ENCODE measurements at regions not wholly inside any gene's neighbourhood (a gene's known extent, or its start where the extent isn't known, plus 50 kb on each side); places are given as distances from the start of the nearest gene placed in this dataset.

DNA sequence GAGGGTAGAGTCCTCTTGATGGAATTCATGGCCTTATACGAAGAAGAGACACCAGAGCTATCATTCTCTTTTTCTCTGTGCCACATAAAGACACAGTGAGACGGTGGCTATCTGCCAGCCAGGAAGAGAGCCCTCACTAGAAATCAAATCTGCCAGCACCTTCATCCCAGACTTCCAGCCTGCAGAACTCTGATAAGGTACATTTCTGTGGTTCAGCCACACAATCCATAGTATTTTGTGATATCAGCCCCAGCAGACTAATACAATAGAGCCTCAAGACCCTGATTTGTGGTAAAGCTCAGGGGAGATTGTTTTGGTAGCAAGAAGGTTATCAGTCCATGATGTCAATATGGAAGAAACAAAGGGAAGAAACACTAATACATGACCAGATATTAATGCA is 1213.2 kb downstream of the NLGN4X start:
- Mint-ChIP-seq H3K4me1 (no peaks in the 10 kb centered on the region), H3K27me3 (no peaks in the 10 kb centered on the region), H3K27ac (no peak overlapping the region), H3K4me3 (no peak overlapping the region), H3K36me3 (ENCODE audit: low read depth) (no peaks in the 10 kb centered on the region), H3K9me3 (no peaks in the 10 kb centered on the region)
- DNase-seq: no peak
- intact Hi-C loops (cut with micrococcal nuclease): no loop called here

DNA sequence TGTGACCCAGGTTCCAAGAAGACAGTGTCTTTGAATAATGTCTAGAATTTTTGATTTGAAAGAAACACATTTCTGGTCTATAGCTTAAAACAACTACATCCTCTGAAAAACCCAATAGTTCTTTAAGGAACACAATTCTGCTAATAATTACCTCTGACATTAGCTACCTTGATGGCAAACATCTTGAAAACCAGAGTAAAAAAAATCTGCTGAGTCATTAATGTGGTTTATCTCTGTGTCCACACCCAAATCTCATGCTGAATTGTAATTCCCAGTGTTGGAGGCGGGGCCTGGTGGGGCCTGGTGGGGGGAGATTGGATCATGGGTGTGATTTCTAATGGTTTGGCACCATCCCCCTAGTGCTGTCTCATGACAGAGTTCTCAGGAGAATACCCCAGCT is 1233.8 kb downstream of the NLGN4X start:
- Mint-ChIP-seq H3K27ac (no peak overlapping the region), H3K27me3 (no peaks in the 10 kb centered on the region), H3K9me3 (peaks cover 3% of the 10 kb centered on the region), H3K36me3 (ENCODE audit: low read depth) (no peaks in the 10 kb centered on the region), H3K4me3 (no peak overlapping the region), H3K4me1 (no peaks in the 10 kb centered on the region)
- no peak for DNase-seq
- intact Hi-C loops (cut with micrococcal nuclease): no loop called here

DNA sequence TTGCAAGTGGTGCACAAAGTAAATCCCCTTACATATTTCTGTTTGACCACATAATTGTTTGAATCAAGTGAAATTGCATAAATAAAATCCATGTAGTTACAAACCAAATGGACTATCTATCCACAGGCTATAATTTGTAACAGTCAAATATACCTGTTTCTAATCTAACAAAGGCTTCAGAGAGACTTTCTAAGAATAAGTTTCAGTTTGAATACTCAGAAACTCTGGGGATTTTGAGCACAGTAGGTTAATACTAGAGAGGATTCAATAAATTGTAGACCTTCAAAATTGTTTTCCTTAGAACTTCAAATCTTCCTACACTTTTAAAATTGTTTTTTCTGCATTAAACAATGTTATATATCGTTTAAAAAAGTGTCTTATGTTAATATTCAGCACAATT is 1250.1 kb downstream of the NLGN4X start:
- Mint-ChIP-seq H3K4me3 (no peak overlapping the region), H3K9me3 (no peaks in the 10 kb centered on the region), H3K4me1 (no peaks in the 10 kb centered on the region), H3K36me3 (ENCODE audit: low read depth) (no peaks in the 10 kb centered on the region), H3K27me3 (no peaks in the 10 kb centered on the region), H3K27ac (no peak overlapping the region)
- no peak for DNase-seq
- intact Hi-C loops (cut with micrococcal nuclease): no loop called here

DNA sequence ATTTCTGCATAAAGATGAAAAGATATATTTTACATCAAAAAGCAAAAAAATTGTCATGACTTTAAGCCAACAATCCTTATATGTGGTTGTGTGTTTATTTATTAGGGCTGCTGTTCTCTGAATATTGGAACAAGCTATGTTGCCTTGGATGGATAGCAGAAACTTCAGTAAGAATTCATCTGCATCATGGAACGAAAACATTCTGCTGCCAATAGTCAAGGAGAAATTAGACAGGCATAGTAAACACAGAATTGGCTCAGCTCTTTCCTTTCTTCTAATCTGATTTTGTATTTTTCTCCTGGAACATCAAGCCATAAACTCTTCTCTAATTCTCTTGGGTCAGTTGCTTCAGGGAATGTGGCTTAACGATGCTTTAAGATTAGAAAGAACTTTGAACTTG is 1257.0 kb downstream of the NLGN4X start:
- H3K4me3 Mint-ChIP-seq: no peak overlapping the region
- intact Hi-C loops (cut with micrococcal nuclease): no loop called here
- no peak overlapping the region for H3K27ac Mint-ChIP-seq
- no peaks in the 10 kb centered on the region for H3K27me3 Mint-ChIP-seq
- no peak for DNase-seq
- H3K36me3 Mint-ChIP-seq (ENCODE audit: low read depth): no peaks in the 10 kb centered on the region
- H3K9me3 Mint-ChIP-seq: peaks cover 3% of the 10 kb centered on the region
- H3K4me1 Mint-ChIP-seq: no peaks in the 10 kb centered on the region

DNA sequence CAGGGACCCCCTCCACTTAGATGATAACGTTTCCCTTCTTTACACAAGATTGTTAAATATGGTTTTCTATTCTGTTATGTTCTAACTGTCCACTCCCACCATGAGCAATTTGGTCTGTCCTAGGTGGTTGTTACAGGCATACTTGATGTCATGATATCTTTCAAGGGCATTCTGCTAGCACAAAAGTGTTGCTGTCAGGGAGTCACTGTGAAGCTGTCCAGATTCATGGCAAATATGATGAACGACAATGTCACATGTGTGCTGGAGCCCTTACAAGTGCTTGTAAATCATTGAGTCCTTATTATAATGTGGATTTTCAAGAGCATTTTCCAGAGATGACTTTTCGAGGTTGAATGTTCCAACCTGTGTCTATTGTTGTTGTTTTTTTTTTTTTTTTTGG is 1250.7 kb upstream of the PRKX start:
- intact Hi-C loops (cut with micrococcal nuclease): no loop called here
- no peak overlapping the region for H3K27ac Mint-ChIP-seq
- no peaks in the 10 kb centered on the region for H3K27me3 Mint-ChIP-seq
- H3K4me1 Mint-ChIP-seq: no peaks in the 10 kb centered on the region
- H3K4me3 Mint-ChIP-seq: no peak overlapping the region
- no peaks in the 10 kb centered on the region for H3K36me3 Mint-ChIP-seq (ENCODE audit: low read depth)
- H3K9me3 Mint-ChIP-seq: peaks cover 3% of the 10 kb centered on the region
- DNase-seq: no peak

DNA sequence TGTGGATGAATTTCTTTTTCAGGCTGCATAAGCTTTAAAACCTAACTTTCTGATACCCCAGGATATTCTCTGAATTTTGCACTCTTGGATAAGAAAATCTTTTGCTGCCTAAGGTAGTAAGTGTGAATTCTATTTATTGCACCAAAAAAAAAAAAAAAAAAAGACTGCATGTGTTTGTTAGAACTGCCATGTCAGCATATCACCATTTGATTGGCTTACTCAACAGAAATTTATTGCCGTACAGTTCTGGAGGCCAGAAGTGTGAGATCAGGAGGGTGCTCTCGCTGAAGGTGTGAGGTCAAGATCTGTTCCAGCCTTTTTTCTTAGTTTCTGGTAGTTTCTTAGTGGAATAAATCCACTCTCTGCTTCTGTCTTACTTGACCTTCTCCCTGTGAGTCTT is 1250.0 kb upstream of the PRKX start:
- Mint-ChIP-seq H3K9me3 (peaks cover 3% of the 10 kb centered on the region), H3K4me1 (no peaks in the 10 kb centered on the region), H3K36me3 (ENCODE audit: low read depth) (no peaks in the 10 kb centered on the region), H3K27ac (no peak overlapping the region), H3K27me3 (no peaks in the 10 kb centered on the region), H3K4me3 (no peak overlapping the region)
- DNase-seq: no peak
- intact Hi-C loops (cut with micrococcal nuclease): no loop called here

DNA sequence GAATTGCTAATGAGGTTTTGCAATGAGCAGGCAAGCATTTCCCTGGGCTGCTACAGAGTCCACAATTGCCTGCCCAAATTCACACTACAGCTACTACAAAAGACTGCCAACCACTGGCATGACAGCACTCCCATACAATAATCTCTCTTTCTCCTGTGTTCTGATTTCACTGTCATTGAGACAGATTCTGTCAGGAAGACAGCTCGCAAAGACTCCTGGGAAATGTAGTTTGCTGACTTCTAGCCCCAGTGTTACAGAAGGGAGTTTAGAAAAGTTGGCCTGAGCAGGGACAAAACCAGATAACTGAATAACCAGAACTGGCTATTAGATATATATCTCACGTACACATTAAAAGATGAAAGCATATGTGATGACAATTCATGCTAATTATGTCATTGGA is 1231.3 kb upstream of the PRKX start:
- no peak overlapping the region for H3K4me3 Mint-ChIP-seq
- no peak overlapping the region for H3K27ac Mint-ChIP-seq
- H3K36me3 Mint-ChIP-seq (ENCODE audit: low read depth): no peaks in the 10 kb centered on the region
- intact Hi-C loops (cut with micrococcal nuclease): no loop called here
- no peaks in the 10 kb centered on the region for H3K4me1 Mint-ChIP-seq
- no peak for DNase-seq
- no peaks in the 10 kb centered on the region for H3K27me3 Mint-ChIP-seq
- H3K9me3 Mint-ChIP-seq: no peaks in the 10 kb centered on the region

DNA sequence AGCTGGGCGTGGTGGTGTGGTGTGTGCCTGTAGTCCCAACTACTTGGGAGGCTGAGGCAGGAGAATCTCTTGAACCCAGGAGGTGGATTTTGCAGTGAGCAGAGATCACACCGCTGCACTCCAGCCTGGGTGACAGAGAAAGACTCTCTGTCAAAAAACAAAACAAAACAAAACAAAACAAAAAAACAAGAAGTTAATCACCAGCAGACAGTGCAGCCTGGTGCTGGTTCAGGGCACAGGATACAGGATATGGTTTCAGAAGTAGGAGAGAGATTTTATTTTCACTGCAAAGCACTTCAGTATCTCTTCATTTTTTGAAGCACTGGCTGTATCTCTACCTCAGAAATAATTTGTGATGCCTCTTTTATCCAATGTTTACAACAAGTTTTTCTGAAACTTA is 1222.9 kb upstream of the PRKX start:
- no peaks in the 10 kb centered on the region for H3K27me3 Mint-ChIP-seq
- H3K36me3 Mint-ChIP-seq (ENCODE audit: low read depth): no peaks in the 10 kb centered on the region
- H3K4me3 Mint-ChIP-seq: no peak overlapping the region
- H3K9me3 Mint-ChIP-seq: peaks cover 3% of the 10 kb centered on the region
- no peaks in the 10 kb centered on the region for H3K4me1 Mint-ChIP-seq
- intact Hi-C loops (cut with micrococcal nuclease): no loop called here
- no peak overlapping the region for H3K27ac Mint-ChIP-seq
- DNase-seq: no peak

DNA sequence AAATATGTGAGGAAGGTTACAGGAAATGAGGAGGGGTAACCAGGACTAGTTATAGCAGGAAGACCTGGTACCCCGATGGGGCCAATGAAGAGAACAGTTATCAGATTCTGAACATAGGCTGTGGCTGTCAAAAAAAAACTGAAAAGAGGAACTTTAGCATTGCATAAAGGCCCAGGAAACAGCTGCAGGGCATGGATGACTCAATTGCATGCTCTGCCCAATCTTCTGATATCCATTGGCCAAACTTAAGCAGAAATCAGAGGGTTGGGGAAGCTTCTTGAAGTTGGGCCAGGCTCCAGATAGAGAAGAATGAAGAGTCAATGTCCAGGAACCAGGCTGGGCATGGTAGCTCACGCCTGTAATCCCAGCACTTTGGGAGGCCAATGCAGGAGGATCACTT is 1222.4 kb upstream of the PRKX start:
- no peaks in the 10 kb centered on the region for H3K27me3 Mint-ChIP-seq
- H3K9me3 Mint-ChIP-seq: peaks cover 3% of the 10 kb centered on the region
- no peak overlapping the region for H3K27ac Mint-ChIP-seq
- H3K36me3 Mint-ChIP-seq (ENCODE audit: low read depth): no peaks in the 10 kb centered on the region
- H3K4me3 Mint-ChIP-seq: no peak overlapping the region
- no peaks in the 10 kb centered on the region for H3K4me1 Mint-ChIP-seq
- intact Hi-C loops (cut with micrococcal nuclease): no loop called here
- DNase-seq: no peak

DNA sequence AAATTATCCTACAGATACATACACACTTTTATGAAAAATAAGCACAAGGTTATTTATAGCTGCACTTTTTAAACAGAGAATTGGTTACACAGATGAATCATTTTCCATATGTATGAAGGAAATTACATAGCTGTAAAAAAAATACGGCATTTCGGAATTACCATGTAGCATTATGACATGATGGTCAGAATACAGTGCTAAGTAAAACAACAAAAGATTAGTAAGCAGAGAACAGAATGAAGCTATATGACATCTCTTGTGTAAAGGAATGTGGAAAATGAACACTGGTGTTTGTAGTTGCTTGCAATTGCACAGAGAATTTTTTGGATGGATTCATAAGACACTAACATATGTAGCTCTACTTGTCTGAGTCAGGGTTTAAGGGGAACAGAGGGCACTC is 1222.0 kb upstream of the PRKX start:
- intact Hi-C loops (cut with micrococcal nuclease): no loop called here
- Mint-ChIP-seq H3K4me3 (no peak overlapping the region), H3K4me1 (no peaks in the 10 kb centered on the region), H3K9me3 (peaks cover 3% of the 10 kb centered on the region), H3K27me3 (no peaks in the 10 kb centered on the region), H3K27ac (no peak overlapping the region), H3K36me3 (ENCODE audit: low read depth) (no peaks in the 10 kb centered on the region)
- no peak for DNase-seq

DNA sequence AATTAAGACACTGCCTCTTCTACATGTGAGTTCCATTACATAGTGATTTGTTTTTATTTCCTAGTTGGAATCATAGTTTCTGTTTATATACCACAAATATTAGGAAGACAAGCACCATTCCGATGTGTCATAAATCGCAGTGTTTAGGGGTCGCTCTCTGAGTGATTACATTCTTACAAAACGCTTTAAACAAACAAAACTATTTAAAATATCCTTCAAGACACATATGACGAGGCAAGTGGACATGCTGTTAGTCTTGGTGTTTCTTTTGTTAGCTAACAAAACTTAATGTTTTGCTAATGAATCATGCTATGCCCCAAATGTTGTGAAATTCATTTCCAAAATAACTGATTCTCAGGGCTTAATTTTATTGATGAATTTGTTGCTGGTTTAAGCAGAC is 1219.3 kb upstream of the PRKX start:
- peaks cover 3% of the 10 kb centered on the region for H3K9me3 Mint-ChIP-seq
- H3K27ac Mint-ChIP-seq: no peak overlapping the region
- H3K4me1 Mint-ChIP-seq: no peaks in the 10 kb centered on the region
- H3K27me3 Mint-ChIP-seq: no peaks in the 10 kb centered on the region
- no peaks in the 10 kb centered on the region for H3K36me3 Mint-ChIP-seq (ENCODE audit: low read depth)
- no peak for DNase-seq
- intact Hi-C loops (cut with micrococcal nuclease): no loop called here
- H3K4me3 Mint-ChIP-seq: no peak overlapping the region

DNA sequence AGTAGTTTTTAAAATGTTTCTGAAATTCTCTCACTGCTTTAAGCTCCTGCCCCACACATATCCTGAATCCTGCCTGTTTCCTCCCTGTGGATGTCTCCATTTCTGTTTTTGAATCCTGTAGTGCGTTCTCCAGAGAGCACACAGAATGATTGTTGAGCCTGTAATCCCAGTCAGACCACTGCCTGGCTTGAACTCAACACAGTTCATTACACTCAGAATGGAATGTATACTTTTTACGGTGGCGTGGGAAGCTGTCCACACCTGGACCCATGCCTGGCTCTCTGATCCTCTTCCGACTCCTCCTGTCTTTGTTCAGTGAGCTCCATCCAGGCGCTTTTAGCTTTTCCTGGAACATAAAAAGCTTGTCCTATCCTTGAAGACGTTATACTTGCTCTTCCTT is 1217.0 kb upstream of the PRKX start:
- H3K4me1 Mint-ChIP-seq: no peaks in the 10 kb centered on the region
- H3K36me3 Mint-ChIP-seq (ENCODE audit: low read depth): no peaks in the 10 kb centered on the region
- DNase-seq: no peak
- H3K9me3 Mint-ChIP-seq: no peaks in the 10 kb centered on the region
- intact Hi-C loops (cut with micrococcal nuclease): no loop called here
- H3K27ac Mint-ChIP-seq: no peak overlapping the region
- H3K4me3 Mint-ChIP-seq: no peak overlapping the region
- no peaks in the 10 kb centered on the region for H3K27me3 Mint-ChIP-seq

DNA sequence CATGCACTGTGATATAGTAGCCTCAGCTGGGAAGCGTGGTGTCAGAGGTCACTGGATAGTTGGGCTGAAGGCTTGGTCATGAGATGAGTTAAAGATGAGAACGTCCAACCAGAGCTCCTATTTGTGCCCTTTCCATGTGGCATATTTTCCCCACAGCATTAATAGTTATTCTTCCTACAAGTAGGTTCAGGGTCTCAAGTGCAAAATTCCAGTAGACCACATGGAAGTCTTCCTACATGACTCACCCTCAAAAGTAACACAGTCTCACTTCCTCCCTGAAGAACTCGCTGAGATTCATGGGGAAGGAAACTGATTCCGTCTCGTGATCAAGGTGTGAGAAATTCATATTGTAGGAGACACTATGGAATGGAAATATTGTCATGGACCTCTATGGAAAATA is 1212.5 kb upstream of the PRKX start:
- no peak for DNase-seq
- H3K27me3 Mint-ChIP-seq: no peaks in the 10 kb centered on the region
- H3K27ac Mint-ChIP-seq: no peak overlapping the region
- H3K9me3 Mint-ChIP-seq: no peaks in the 10 kb centered on the region
- no peaks in the 10 kb centered on the region for H3K36me3 Mint-ChIP-seq (ENCODE audit: low read depth)
- no peaks in the 10 kb centered on the region for H3K4me1 Mint-ChIP-seq
- no peak overlapping the region for H3K4me3 Mint-ChIP-seq
- intact Hi-C loops (cut with micrococcal nuclease): no loop called here

DNA sequence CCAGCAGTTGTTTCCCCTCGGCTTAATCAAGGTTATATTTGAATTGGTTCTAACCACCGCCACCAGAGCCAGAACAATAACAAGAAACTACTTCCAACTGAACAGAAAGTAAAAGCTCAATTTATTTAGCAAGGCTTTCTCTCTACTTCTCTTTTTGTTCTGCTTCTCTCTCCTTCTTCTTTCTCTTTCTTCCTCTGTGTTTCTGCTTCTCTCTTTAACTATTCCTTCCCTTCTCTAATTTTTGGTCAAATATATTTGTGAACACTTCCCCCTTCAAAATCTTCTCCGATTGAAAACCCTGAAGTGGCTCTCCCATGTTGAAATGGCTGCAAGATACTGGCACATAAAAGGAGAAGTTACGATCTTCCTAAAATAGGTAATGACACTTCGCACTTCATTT is 1195.9 kb upstream of the PRKX start:
- H3K27ac Mint-ChIP-seq: no peak overlapping the region
- DNase-seq: no peak
- no peak overlapping the region for H3K4me3 Mint-ChIP-seq
- H3K4me1 Mint-ChIP-seq: no peaks in the 10 kb centered on the region
- intact Hi-C loops (cut with micrococcal nuclease): no loop called here
- no peaks in the 10 kb centered on the region for H3K9me3 Mint-ChIP-seq
- no peaks in the 10 kb centered on the region for H3K27me3 Mint-ChIP-seq
- H3K36me3 Mint-ChIP-seq (ENCODE audit: low read depth): no peaks in the 10 kb centered on the region

DNA sequence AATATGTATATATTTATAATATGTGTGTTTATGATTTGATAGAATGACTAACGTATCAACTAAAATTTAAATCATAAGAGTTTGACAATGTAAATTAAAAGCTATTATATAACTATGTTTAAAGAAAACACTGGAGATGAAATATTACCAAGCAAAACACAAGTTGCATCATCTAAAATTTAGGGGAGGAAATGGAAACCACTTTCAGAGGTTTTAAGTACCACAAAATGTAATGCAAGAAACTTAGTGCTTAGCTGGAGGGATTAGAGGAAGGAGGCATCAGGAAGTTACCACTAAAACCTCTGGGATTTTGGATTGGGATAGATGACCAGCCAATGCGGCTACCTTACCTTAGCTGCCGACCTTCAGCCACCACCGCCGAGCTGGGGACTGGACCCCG is 1192.1 kb upstream of the PRKX start:
- no peak for DNase-seq
- H3K4me1 Mint-ChIP-seq: no peaks in the 10 kb centered on the region
- H3K9me3 Mint-ChIP-seq: no peaks in the 10 kb centered on the region
- no peaks in the 10 kb centered on the region for H3K36me3 Mint-ChIP-seq (ENCODE audit: low read depth)
- no peaks in the 10 kb centered on the region for H3K27me3 Mint-ChIP-seq
- no peak overlapping the region for H3K4me3 Mint-ChIP-seq
- no peak overlapping the region for H3K27ac Mint-ChIP-seq
- intact Hi-C loops (cut with micrococcal nuclease): no loop called here

DNA sequence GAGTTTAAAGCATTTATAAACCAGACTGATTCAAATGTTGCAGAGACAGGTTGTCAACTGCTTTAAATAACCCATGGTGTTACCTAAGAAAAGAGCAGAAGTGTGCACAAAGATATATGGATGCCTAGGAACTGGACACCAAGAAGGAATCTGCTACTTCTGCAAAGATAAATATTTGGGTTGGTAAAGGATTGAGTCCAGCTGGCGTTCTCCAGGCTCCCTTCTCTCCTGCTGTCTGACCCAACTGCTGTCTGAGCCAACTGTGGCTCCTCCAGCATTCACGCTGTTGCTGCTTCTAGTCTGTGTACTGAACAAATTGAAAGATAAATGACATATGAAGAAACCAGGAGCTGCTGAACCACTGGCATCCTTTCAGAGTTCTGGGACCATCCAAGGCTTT is 1167.8 kb upstream of the PRKX start:
- Mint-ChIP-seq H3K4me3 (no peak overlapping the region), H3K9me3 (no peaks in the 10 kb centered on the region), H3K27me3 (no peaks in the 10 kb centered on the region), H3K4me1 (no peaks in the 10 kb centered on the region), H3K27ac (no peak overlapping the region), H3K36me3 (ENCODE audit: low read depth) (no peaks in the 10 kb centered on the region)
- no peak for DNase-seq
- intact Hi-C loops (cut with micrococcal nuclease): no loop called here
